ENCODE measurements at regions not wholly inside any gene's neighbourhood (a gene's known extent, or its start where the extent isn't known, plus 50 kb on each side); places are given as distances from the start of the nearest gene placed in this dataset.

GRCh38 chr5:120151825-120152224 lies 312.3 kb upstream of the PRR16 start:
- no peaks in the 10 kb centered on the region for H3K79me2 ChIP-seq (ENCODE audit: control insufficient read depth, insufficient read depth, low read length)
- no peak overlapping the region for H3K9ac ChIP-seq (ENCODE audit: low read length)
- no peaks in the 10 kb centered on the region for H3K27me3 ChIP-seq (replicated peaks in 1 of 4; ENCODE audit: control extremely low read depth in 1 of 4, control insufficient read depth in 3 of 4, insufficient read depth in 4 of 4, low read length in 3 of 4)
- Mint-ChIP-seq H3K9me3 (ENCODE audit: insufficient read depth) (no peaks in the 10 kb centered on the region), H3K27ac (no peak overlapping the region), H3K27me3 (no peaks in the 10 kb centered on the region), H3K4me3 (no peak overlapping the region), H3K4me1 (no peaks in the 10 kb centered on the region)
- no peak overlapping the region for H3K4me2 ChIP-seq (replicated peaks; ENCODE audit: low read depth, low read length, poor library complexity, severe bottlenecking)
- no CpG with 5 or more reads among the region's 1 CpG for WGBS (ENCODE audit: insufficient coverage)
- intact Hi-C loops (cut with micrococcal nuclease): no loop called here
- no peaks in the 10 kb centered on the region for H3K9me3 ChIP-seq (ENCODE audit: control extremely low read depth in 1 of 3, control insufficient read depth in 2 of 3, insufficient read depth in 1 of 3, low read length in 2 of 3)
- H4K20me1 ChIP-seq (ENCODE audit: control insufficient read depth, insufficient read depth, low read length, poor library complexity, severe bottlenecking): no peaks in the 10 kb centered on the region
- no peak overlapping the region for H3K27ac ChIP-seq (ENCODE audit: low read length in 2 of 2)
- CTCF ChIA-PET: no interaction called here
- DNase-seq (no peak), ATAC-seq (ENCODE audit: low read depth) (no peak)
- no peaks in the 10 kb centered on the region for H3K36me3 ChIP-seq (replicated peaks in 1 of 2; ENCODE audit: control extremely low read depth in 1 of 2, control insufficient read depth in 1 of 2, extremely low read depth in 1 of 2, insufficient read depth in 2 of 2, low read length in 1 of 2)
- H2AFZ ChIP-seq (ENCODE audit: insufficient read depth, low read depth, low read length, poor library complexity, severe bottlenecking): no peak overlapping the region
- POLR2A ChIA-PET: no interaction called here
- no peak overlapping the region for H3K4me3 ChIP-seq (ENCODE audit: control extremely low read depth in 1 of 5, extremely low read depth in 1 of 5, insufficient read depth in 1 of 5, low read depth in 2 of 5, low read length in 4 of 5)
- no peaks in the 10 kb centered on the region for H3K4me1 ChIP-seq (ENCODE audit: control insufficient read depth in 2 of 2, insufficient read depth in 2 of 2, low read length in 2 of 2)
- TF ChIP-seq CTCF (IDR thresholded peaks at IDR 0.05) (no peak), EZH2 (IDR thresholded peaks at IDR 0.05; ENCODE audit: borderline replicate concordance, insufficient read depth, low read depth, low read length, poor library complexity, severe bottlenecking) (no peak)

GRCh38 chr5:120152472-120152871 lies 311.6 kb upstream of the PRR16 start:
- no peak overlapping the region for H3K4me2 ChIP-seq (replicated peaks; ENCODE audit: low read depth, low read length, poor library complexity, severe bottlenecking)
- no peaks in the 10 kb centered on the region for H3K27me3 ChIP-seq (replicated peaks in 1 of 4; ENCODE audit: control extremely low read depth in 1 of 4, control insufficient read depth in 3 of 4, insufficient read depth in 4 of 4, low read length in 3 of 4)
- DNase-seq (no peak), ATAC-seq (ENCODE audit: low read depth) (no peak)
- no peak overlapping the region for H3K9ac ChIP-seq (ENCODE audit: low read length)
- H3K27ac Mint-ChIP-seq: no peak overlapping the region
- no peaks in the 10 kb centered on the region for H4K20me1 ChIP-seq (ENCODE audit: control insufficient read depth, insufficient read depth, low read length, poor library complexity, severe bottlenecking)
- H3K4me1 ChIP-seq (ENCODE audit: control insufficient read depth in 2 of 2, insufficient read depth in 2 of 2, low read length in 2 of 2): no peaks in the 10 kb centered on the region
- no peaks in the 10 kb centered on the region for H3K36me3 ChIP-seq (replicated peaks in 1 of 2; ENCODE audit: control extremely low read depth in 1 of 2, control insufficient read depth in 1 of 2, extremely low read depth in 1 of 2, insufficient read depth in 2 of 2, low read length in 1 of 2)
- no peak for TF ChIP-seq CTCF (IDR thresholded peaks at IDR 0.05)
- TF ChIP-seq EZH2 (IDR thresholded peaks at IDR 0.05; ENCODE audit: borderline replicate concordance, insufficient read depth, low read depth, low read length, poor library complexity, severe bottlenecking): no peak
- CTCF ChIA-PET: no interaction called here
- H3K27ac ChIP-seq (ENCODE audit: low read length in 2 of 2): no peak overlapping the region
- H3K4me1 Mint-ChIP-seq: no peaks in the 10 kb centered on the region
- no CpG with 5 or more reads among the region's 2 CpGs for WGBS (ENCODE audit: insufficient coverage)
- no peak overlapping the region for H3K4me3 Mint-ChIP-seq
- H3K9me3 Mint-ChIP-seq (ENCODE audit: insufficient read depth): no peaks in the 10 kb centered on the region
- POLR2A ChIA-PET: no interaction called here
- H3K79me2 ChIP-seq (ENCODE audit: control insufficient read depth, insufficient read depth, low read length): no peaks in the 10 kb centered on the region
- no peaks in the 10 kb centered on the region for H3K9me3 ChIP-seq (ENCODE audit: control extremely low read depth in 1 of 3, control insufficient read depth in 2 of 3, insufficient read depth in 1 of 3, low read length in 2 of 3)
- H3K4me3 ChIP-seq (ENCODE audit: control extremely low read depth in 1 of 5, extremely low read depth in 1 of 5, insufficient read depth in 1 of 5, low read depth in 2 of 5, low read length in 4 of 5): no peak overlapping the region
- no peak overlapping the region for H2AFZ ChIP-seq (ENCODE audit: insufficient read depth, low read depth, low read length, poor library complexity, severe bottlenecking)
- H3K27me3 Mint-ChIP-seq: no peaks in the 10 kb centered on the region
- intact Hi-C loops (cut with micrococcal nuclease): no loop called here

Measured in B cell (primary cell).